Endothelial cell of umbilical vein (primary cell): ENCODE measurements at regions not wholly inside any gene's neighbourhood (a gene's known extent, or its start where the extent isn't known, plus 50 kb on each side); places are given as distances from the start of the nearest gene placed in this dataset.

Source experiments
- BruUV-seq: library from RNA; stranded (reverse); fragments of 400-500 nt; replicated peaks from 2 replicates; lab custom pipeline; 2021; lab: Mats Ljungman, UMichigan
- CTCF ChIA-PET: fragments of 300-600, 350-600 bp; sonication (Branson Sonifier 250); formaldehyde crosslinking; loops from one replicate; lab custom pipeline; 2021; ENCODE audit warnings: antibody characterized with exemption, inconsistent platforms; lab: Charles Lee
- POLR2A ChIA-PET: fragments of 300-600, 350-600 bp; sonication (Branson Sonifier 250); formaldehyde crosslinking; loops from one replicate; lab custom pipeline; 2021; ENCODE audit warnings: antibody characterized with exemption, inconsistent platforms; lab: Charles Lee
- DNase-seq: peaks from one replicate; pipeline ENCODE4 v3.0.0-alpha.2; 2011; ENCODE audit warnings: low read depth, low spot score
- FAIRE-seq: peaks from 2 replicates; lab custom pipeline; 2011; peaks lifted over from hg19 to GRCh38; lab: Jason Lieb, UNC
- H2AFZ ChIP-seq: 2 replicates; pipeline ENCODE4 v1.6.0; 2012; ENCODE audit warnings: low read depth, low read length, control low read depth, inconsistent platforms
- H3K27ac ChIP-seq: 2 replicates; pipeline ENCODE4 v1.5.1; 2011; ENCODE audit warnings: low read depth, mild to moderate bottlenecking, control low read depth, low read length, moderate library complexity; ENCODE audit not compliant: insufficient read depth
- H3K27me3 ChIP-seq, 2 experiments: 2 replicates each; pipeline versions ENCODE4 v1.6.0 to v1.6.1; 2011; ENCODE audit warnings: low read length in 2 of 2, mixed read lengths in 1 of 2; ENCODE audit not compliant: control insufficient read depth in 2 of 2, insufficient read depth in 2 of 2
- H3K36me3 ChIP-seq, 2 experiments: 2 replicates in 1 of 2; 3 replicates in 1 of 2; pipeline ENCODE4 v1.5.1; 2011; ENCODE audit warnings: low read length in 2 of 2, mild to moderate bottlenecking in 1 of 2, moderate library complexity in 1 of 2; ENCODE audit not compliant: control insufficient read depth in 2 of 2, insufficient read depth in 2 of 2; ENCODE audit errors: extremely low read depth in 1 of 2
- H3K4me1 ChIP-seq: 3 replicates; pipeline ENCODE4 v1.5.1; 2011; ENCODE audit warnings: mild to moderate bottlenecking, low read length; ENCODE audit not compliant: control insufficient read depth, insufficient read depth; ENCODE audit errors: extremely low read depth
- H3K4me2 ChIP-seq: 2 replicates; pipeline ENCODE4 v1.6.1; 2011; ENCODE audit warnings: low read length, control low read depth, mixed read lengths; ENCODE audit not compliant: insufficient read depth
- H3K4me3 ChIP-seq, 3 experiments: fragments of 200-600 bp in 1 of 3; sonication (generic), shearing (Covaris generic) in 1 of 3; replicated peaks in 1 of 3; 2 replicates each; pipeline ENCODE4 v1.5.1; 2011 to 2016; ENCODE audit warnings: control low read depth in 3 of 3, low read length in 3 of 3, mild to moderate bottlenecking in 2 of 3, inconsistent platforms in 1 of 3, low read depth in 1 of 3, moderate library complexity in 1 of 3; ENCODE audit not compliant: insufficient read depth in 1 of 3
- H3K79me2 ChIP-seq: 2 replicates; pipeline ENCODE4 v1.6.0; 2012; ENCODE audit warnings: low read length, inconsistent platforms; ENCODE audit not compliant: control insufficient read depth, insufficient read depth
- H3K9ac ChIP-seq: replicated peaks from 2 replicates; pipeline ENCODE3; 2011; ENCODE audit warnings: low read length, control low read depth; ENCODE audit not compliant: insufficient read depth; ENCODE audit errors: extremely low read depth
- H3K9me1 ChIP-seq: replicated peaks from 3 replicates; pipeline ENCODE4 v1.6.0; 2011; ENCODE audit warnings: mild to moderate bottlenecking, low read length; ENCODE audit not compliant: control insufficient read depth, insufficient read depth; ENCODE audit errors: extremely low read depth
- H3K9me3 ChIP-seq: replicated peaks from 2 replicates; pipeline ENCODE4 v1.5.1; 2012; ENCODE audit warnings: low read length, inconsistent platforms; ENCODE audit not compliant: control insufficient read depth, insufficient read depth
- H4K20me1 ChIP-seq: replicated peaks from 2 replicates; pipeline ENCODE3; 2011; ENCODE audit warnings: mild to moderate bottlenecking, low read length; ENCODE audit not compliant: control insufficient read depth, insufficient read depth; ENCODE audit errors: extremely low read depth
- CTCF ChIP-seq, 2 donors: IDR thresholded peaks; 1 replicate in 1 of 2; 2 replicates in 1 of 2; pipeline ENCODE4 v1.5.1; 2011; ENCODE audit warnings: low read length in 2 of 2, mild to moderate bottlenecking in 2 of 2, moderate library complexity in 2 of 2, control low read depth in 1 of 2, inconsistent platforms in 1 of 2, low read depth in 1 of 2; ENCODE audit not compliant: insufficient read depth in 1 of 2; ENCODE audit errors: extremely low read depth in 1 of 2
- EZH2 ChIP-seq: IDR thresholded peaks from 2 replicates; pipeline ENCODE4 v1.6.1; 2012; ENCODE audit warnings: borderline replicate concordance, low read depth, mild to moderate bottlenecking, moderate library complexity, low read length, inconsistent platforms; ENCODE audit not compliant: severe bottlenecking
- FOS ChIP-seq: IDR thresholded peaks from 2 replicates; pipeline ENCODE4 v1.6.1; 2011; ENCODE audit warnings: mild to moderate bottlenecking, low read length, moderate library complexity, borderline replicate concordance; ENCODE audit not compliant: insufficient read depth
- GATA2 ChIP-seq: IDR thresholded peaks from 2 replicates; pipeline ENCODE4 v1.7.0; 2011; ENCODE audit warnings: low read depth, mild to moderate bottlenecking, moderate library complexity, mixed read lengths, low read length; ENCODE audit not compliant: insufficient read length, insufficient read depth
- JUN ChIP-seq: IDR thresholded peaks from 2 replicates; pipeline ENCODE4 v1.6.1; 2011; ENCODE audit warnings: borderline replicate concordance, low read depth; ENCODE audit not compliant: insufficient read length, insufficient read depth
- MAX ChIP-seq: IDR thresholded peaks from 2 replicates; pipeline ENCODE4 v1.6.1; 2011; ENCODE audit not compliant: insufficient read depth, insufficient read length
- MYC ChIP-seq: IDR thresholded peaks from one replicate; pipeline ENCODE4 v1.6.1; 2011; ENCODE audit warnings: mild to moderate bottlenecking, low read depth, low read length
- POLR2A ChIP-seq: IDR thresholded peaks from 2 replicates; pipeline ENCODE4 v1.6.1; 2012; ENCODE audit warnings: low read depth, mild to moderate bottlenecking, control low read depth, low read length
- POLR2AphosphoS5 ChIP-seq: IDR thresholded peaks from 2 replicates; pipeline ENCODE4 v1.6.1; 2012; ENCODE audit warnings: low read depth, mild to moderate bottlenecking, control low read depth, low read length, moderate library complexity; ENCODE audit not compliant: insufficient read depth
- dilution Hi-C: fragments of 300-500 bp; cut with MboI; formaldehyde crosslinking; loops from one replicate; pipeline ENCODE4 v1.15.0; 2019; ENCODE audit warnings: low sequenced_read_pairs; ENCODE audit not compliant: extremely low pct_ligation_motif_present
- intact Hi-C: fragments of 100-400 bp; cut with micrococcal nuclease; formaldehyde crosslinking; loops from one replicate; pipeline ENCODE4 v1.10.0; 2022

- Histone ChIP-seq H3K9ac (no peak overlapping the region), H3K36me3 (no peaks in the 10 kb centered on the region), H3K27ac (peak overlapping the region; percentile 70), H3K9me1 (no peaks in the 10 kb centered on the region), H4K20me1 (no peaks in the 10 kb centered on the region), H3K27me3 (no peaks in the 10 kb centered on the region), H3K4me3 (no peak overlapping the region), H3K4me2 (peak overlapping the region; percentile 69), H2AFZ (peak overlapping the region; percentile 91), H3K79me2 (no peaks in the 10 kb centered on the region), H3K4me1 (peaks cover 12% of the 10 kb centered on the region), H3K9me3 (no peaks in the 10 kb centered on the region)
- DNase-seq (peak; percentile 98), FAIRE-seq (peak; percentile 97)
- intact Hi-C loops: loop anchor here (1.0 to 2.0 kb wide), 2 partner anchors 43 to 76 kb away; no protein-coding TSS in a partner anchor
- BruUV-seq: TSS peak; percentile 95
- TF ChIP-seq EZH2 (no peak), MYC (no peak), POLR2AphosphoS5 (peak; percentile 55), POLR2A (no peak), MAX (no peak), CTCF (IDR thresholded peaks at IDR 0.05; ENCODE audit: extremely low read depth in 1 of 2, insufficient read depth in 1 of 2, low read depth in 1 of 2, low read length in 2 of 2) (no peak), FOS (peak; percentile 99), JUN (peak; percentile 98), GATA2 (peak; percentile 32)
- POLR2A ChIA-PET: no interaction called here
- CTCF ChIA-PET: interaction anchor here (0.7 to 2.1 kb wide), 5 partner anchors 10 to 164 kb away, joined by 3 to 7 read pairs (median 3); partner anchors contain the start of gene BBS10
- dilution Hi-C loops: no loop called here
Observed at GRCh38 chr12:76183459-76184186, 99.1 kb upstream of the NAP1L1 start.
